Esophagus squamous epithelium (tissue), 5 donors: ENCODE measurements at regions not wholly inside any gene's neighbourhood (a gene's known extent, or its start where the extent isn't known, plus 50 kb on each side); places are given as distances from the start of the nearest gene placed in this dataset.
"Not testable (repeated sequence)": the region's sequence is repeated elsewhere in the genome, so short reads cannot be mapped to it uniquely, and the experiment has no call there.

Experiments used
- DNase-seq: peaks from one replicate; lab custom pipeline; 2025; lab: John Stamatoyannopoulos, UW
- H3K27ac ChIP-seq, 4 donors: fragments of 200-600 bp; sonication (generic); one replicate each; pipeline ENCODE4 v1.5.1; 2016 to 2019; ENCODE audit warnings: mild to moderate bottlenecking in 1 of 4
- H3K27me3 ChIP-seq, 4 donors: fragments of 200-600 bp; sonication (generic); 1 replicate in 3 of 4; 2 replicates in 1 of 4; pipeline versions ENCODE4 v1.5.1 to v1.6.0; 2017 to 2021; ENCODE audit warnings: antibody characterized with exemption in 1 of 4
- H3K36me3 ChIP-seq, 3 donors: fragments of 200-600 bp; sonication (generic); one replicate each; pipeline ENCODE4 v1.5.1; 2016 to 2019
- H3K4me1 ChIP-seq, 3 donors: fragments of 200-600 bp; sonication (generic); one replicate each; pipeline ENCODE4 v1.5.1; 2017 to 2019
- H3K4me3 ChIP-seq, 4 donors: fragments of 200-600 bp; sonication (generic); 1 replicate in 3 of 4; 2 replicates in 1 of 4; pipeline ENCODE4 v1.5.1; 2016 to 2019; ENCODE audit warnings: mild to moderate bottlenecking in 2 of 4, moderate library complexity in 1 of 4
- H3K9me3 ChIP-seq, 3 donors: fragments of 200-600 bp; sonication (generic); one replicate each; pipeline ENCODE4 v1.5.1; 2016 to 2019
- POLR2A ChIP-seq, 4 donors: fragments of 450-650 bp; IDR thresholded peaks; one replicate each; pipeline ENCODE4 v1.6.1; 2017; ENCODE audit warnings: antibody characterized with exemption in 4 of 4, mild to moderate bottlenecking in 4 of 4, moderate library complexity in 3 of 4
- WGBS, 2 donors: methylation state at CpG; one replicate each; pipeline ENCODE4 v1.1.5; 2018; 5-methylcytosine and 5-hydroxymethylcytosine counted together
- intact Hi-C: fragments of 100-400 bp; cut with DNase I; formaldehyde crosslinking; loops from one replicate; pipeline ENCODE4 v1.15.0; 2022
- TF ChIP-seq, protein P1 (sequence below), 6 experiments: fragments of 450-650 bp in 4 of 6; fragments of 200-600 bp in 2 of 6; sonication (generic) in 2 of 6; IDR thresholded peaks; one replicate each; pipeline ENCODE4 v1.5.1; 2016 to 2019; ENCODE audit warnings: antibody characterized with exemption in 6 of 6, mild to moderate bottlenecking in 4 of 6, moderate library complexity in 4 of 6
- donor health status: DM: yes; HTN: yes; CAD: no.

DNA sequence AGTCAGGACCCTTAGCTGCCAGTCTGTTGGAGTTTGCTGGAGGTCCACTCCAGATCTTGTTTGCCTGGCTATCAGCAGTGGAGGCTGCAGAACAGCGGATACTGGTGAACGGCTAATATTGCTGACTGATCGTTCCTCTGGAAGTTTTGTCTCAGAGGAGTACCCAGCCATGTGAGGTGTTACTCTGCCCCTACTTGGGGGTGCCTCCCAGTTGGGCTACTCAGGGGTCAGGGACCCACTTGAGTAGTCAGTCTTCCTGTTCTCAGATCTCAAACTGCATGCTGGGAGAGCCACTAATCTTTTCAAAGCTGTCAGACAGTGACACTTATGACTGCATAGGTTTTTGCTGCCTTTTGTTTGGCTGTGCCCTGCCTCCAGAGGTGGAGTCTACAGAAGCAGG lies 160.5 kb downstream of the OR4A47 start:
- H3K36me3 ChIP-seq, H3K27me3 ChIP-seq, H3K4me1 ChIP-seq, H3K27ac ChIP-seq, H3K4me3 ChIP-seq, intact Hi-C loops, DNase-seq: not testable (repeated sequence)
- H3K9me3 ChIP-seq: peaks cover 0 to 21% (median 0%) of the 10 kb centered on the region in 3 donors
- 89 to 94% methylated on average over 3 of the region's 3 CpGs for WGBS, 2 donors

DNA sequence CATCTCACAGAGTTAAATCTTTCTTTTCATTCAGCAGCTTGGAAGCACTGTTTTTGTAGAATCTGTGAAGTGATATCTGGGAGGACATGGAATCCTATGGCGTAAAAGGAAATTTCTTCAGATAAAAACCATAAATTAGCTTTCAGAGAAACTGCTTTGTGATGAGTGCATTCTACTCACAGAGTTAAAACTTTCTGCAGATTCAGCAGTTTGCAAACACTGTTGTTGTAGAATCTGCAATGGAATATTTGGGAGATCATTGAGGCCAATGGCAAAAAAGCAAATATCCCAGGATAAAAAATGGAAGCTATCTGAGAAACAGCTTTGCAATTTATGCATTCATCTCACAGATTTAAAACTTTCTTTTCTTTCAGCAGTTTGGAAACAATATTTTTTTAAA lies 180.6 kb downstream of the OR4A47 start:
- peaks cover 0 to 67% (median 23%) of the 10 kb centered on the region in 3 donors for H3K9me3 ChIP-seq
- 55 to 67% methylated on average over 1 of the region's 1 CpG for WGBS, 2 donors
- H3K36me3 ChIP-seq: no peaks in the 10 kb centered on the region
- H3K4me1 ChIP-seq: no peaks in the 10 kb centered on the region
- DNase-seq: no peak
- TF ChIP-seq, protein P1, sequence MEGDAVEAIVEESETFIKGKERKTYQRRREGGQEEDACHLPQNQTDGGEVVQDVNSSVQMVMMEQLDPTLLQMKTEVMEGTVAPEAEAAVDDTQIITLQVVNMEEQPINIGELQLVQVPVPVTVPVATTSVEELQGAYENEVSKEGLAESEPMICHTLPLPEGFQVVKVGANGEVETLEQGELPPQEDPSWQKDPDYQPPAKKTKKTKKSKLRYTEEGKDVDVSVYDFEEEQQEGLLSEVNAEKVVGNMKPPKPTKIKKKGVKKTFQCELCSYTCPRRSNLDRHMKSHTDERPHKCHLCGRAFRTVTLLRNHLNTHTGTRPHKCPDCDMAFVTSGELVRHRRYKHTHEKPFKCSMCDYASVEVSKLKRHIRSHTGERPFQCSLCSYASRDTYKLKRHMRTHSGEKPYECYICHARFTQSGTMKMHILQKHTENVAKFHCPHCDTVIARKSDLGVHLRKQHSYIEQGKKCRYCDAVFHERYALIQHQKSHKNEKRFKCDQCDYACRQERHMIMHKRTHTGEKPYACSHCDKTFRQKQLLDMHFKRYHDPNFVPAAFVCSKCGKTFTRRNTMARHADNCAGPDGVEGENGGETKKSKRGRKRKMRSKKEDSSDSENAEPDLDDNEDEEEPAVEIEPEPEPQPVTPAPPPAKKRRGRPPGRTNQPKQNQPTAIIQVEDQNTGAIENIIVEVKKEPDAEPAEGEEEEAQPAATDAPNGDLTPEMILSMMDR (IDR thresholded peaks at IDR 0.05): no peak
- no peak for TF ChIP-seq POLR2A (IDR thresholded peaks at IDR 0.05)
- no peak overlapping the region for H3K4me3 ChIP-seq
- H3K27ac ChIP-seq: no peak overlapping the region
- no peaks in the 10 kb centered on the region for H3K27me3 ChIP-seq
- intact Hi-C loops: no loop called here

DNA sequence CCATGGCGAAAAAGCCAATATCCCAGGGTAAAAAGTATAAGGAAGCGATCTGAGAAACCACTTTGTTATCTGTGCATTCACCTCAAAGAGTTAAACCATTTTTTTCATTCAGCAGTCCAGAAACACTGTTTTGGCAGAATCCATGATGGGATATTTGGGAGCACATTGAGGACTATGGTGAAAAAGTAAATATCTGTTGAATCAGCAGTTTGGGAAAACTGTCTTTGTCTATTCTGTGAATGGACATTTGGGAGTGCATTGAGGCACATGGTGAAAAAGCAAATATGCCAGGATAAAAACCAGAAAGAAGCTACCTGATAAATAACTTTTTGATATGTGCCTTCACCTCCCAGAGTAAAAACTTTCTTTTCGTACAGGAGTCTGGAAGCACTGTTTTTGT lies 187.4 kb downstream of the OR4A47 start:
- intact Hi-C loops: no loop called here
- DNase-seq: no peak

DNA sequence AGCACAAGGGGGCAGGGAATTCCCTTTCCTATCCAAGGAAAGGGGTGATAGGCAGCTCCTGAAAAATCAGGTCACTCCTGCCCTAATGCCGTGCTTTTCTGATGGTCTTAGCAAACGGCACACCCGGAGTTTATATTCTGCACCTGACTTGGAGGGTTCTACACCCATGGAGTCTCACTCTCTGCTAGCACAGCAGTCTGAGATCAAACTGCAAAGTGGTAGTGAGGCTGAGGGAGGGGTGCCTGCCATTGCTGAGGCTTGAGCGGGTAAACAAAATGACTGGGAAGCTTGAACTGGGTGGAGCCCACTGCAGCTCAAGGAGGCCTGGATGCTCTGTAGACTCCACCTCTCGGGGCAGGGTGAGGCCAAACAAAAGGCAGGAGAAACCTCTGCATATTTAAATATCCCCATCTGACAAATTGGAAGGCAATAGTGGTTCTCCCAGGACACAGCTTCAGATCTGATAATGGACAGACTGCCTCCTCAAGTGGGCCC lies 194.7 kb downstream of the OR4A47 start:
- no peaks in the 10 kb centered on the region for H3K27me3 ChIP-seq
- H3K9me3 ChIP-seq: peaks cover 0 to 28% (median 0%) of the 10 kb centered on the region in 3 donors
- no peaks in the 10 kb centered on the region for H3K36me3 ChIP-seq
- DNase-seq: no peak
- TF ChIP-seq POLR2A (IDR thresholded peaks at IDR 0.05): no peak
- TF ChIP-seq, protein P1 (IDR thresholded peaks at IDR 0.05): no peak
- no peak overlapping the region for H3K27ac ChIP-seq
- intact Hi-C loops: no loop called here
- no peak overlapping the region for H3K4me3 ChIP-seq
- H3K4me1 ChIP-seq: no peaks in the 10 kb centered on the region
- 20 to 49% methylated on average over 3 to 5 of the region's 5 CpGs for WGBS, 2 donors

More for the DNA sequence above, 187.4 kb downstream of the OR4A47 start:
- 75 to 79% methylated on average over 3 of the region's 3 CpGs for WGBS, 2 donors
- Histone ChIP-seq H3K36me3 (no peaks in the 10 kb centered on the region), H3K27ac (no peak overlapping the region), H3K4me3 (no peak overlapping the region), H3K27me3 (no peaks in the 10 kb centered on the region), H3K9me3 (peaks cover 0 to 33% (median 12%) of the 10 kb centered on the region in 3 donors), H3K4me1 (no peaks in the 10 kb centered on the region)
- TF ChIP-seq, protein P1 (IDR thresholded peaks at IDR 0.05): no peak
- TF ChIP-seq POLR2A (IDR thresholded peaks at IDR 0.05): no peak

DNA sequence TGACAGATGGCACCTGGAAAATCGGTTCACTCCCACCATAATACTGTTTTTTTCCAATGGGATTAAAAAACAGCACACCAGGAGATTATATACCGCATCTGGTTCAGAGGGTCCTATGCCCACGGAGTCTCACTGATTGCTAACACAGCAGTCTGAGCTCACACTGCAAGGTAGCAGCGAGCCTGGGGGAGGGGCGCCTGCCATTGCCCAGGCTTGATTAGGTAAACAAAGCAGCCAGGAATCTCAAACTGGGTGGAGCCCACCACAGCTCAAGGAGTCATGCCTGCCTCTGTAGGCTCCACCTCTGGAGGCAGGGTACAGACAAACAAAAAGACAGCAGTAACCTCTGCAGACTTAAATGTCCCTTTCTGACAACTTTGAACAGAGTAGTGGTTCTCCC lies 240.9 kb downstream of the OR4A47 start:
- intact Hi-C loops, H3K27ac ChIP-seq, H3K27me3 ChIP-seq, H3K4me1 ChIP-seq, H3K4me3 ChIP-seq, H3K36me3 ChIP-seq, DNase-seq: not testable (repeated sequence)
- 39 to 72% methylated on average over 2 of the region's 5 CpGs for WGBS, 2 donors
- H3K9me3 ChIP-seq: peaks cover 0 to 51% (median 8%) of the 10 kb centered on the region in 3 donors

DNA sequence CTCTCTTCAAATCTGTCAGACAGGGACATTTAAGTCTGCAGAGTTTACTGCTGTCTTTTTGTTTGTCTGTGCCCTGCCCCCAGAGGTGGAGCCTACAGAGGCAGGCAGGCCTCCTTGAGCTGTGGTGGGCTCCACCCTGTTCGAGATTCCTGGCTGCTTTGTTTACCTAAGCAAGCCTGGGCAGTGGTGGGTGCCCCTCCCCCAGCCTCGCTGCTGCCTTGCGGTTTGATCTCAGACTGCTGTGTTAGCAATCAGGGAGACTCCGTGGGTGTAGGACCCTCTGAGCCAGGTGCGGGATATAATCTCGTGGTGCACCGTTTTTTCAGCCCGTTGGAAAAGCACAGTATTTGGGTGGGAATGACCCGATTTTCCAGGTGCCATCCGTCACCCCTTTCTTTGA lies 233.6 kb downstream of the TRIM51G start:
- H3K27ac ChIP-seq, H3K27me3 ChIP-seq, intact Hi-C loops, DNase-seq, H3K4me3 ChIP-seq, H3K36me3 ChIP-seq, H3K4me1 ChIP-seq: not testable (repeated sequence)
- WGBS, 2 donors: 74 to 81% methylated on average over 6 to 8 of the region's 10 CpGs
- H3K9me3 ChIP-seq: peaks cover 0 to 22% (median 0%) of the 10 kb centered on the region in 3 donors
